ENCODE measurements at regions not wholly inside any gene's neighbourhood (a gene's known extent, or its start where the extent isn't known, plus 50 kb on each side); places are given as distances from the start of the nearest gene placed in this dataset.

GRCh38 chr16:87246269-87247065 is 70.7 kb downstream of the C16orf95 start:
- no peak for DNase-seq (ENCODE audit: low spot score)

GRCh38 chr16:87248714-87249113 is 68.5 kb downstream of the C16orf95 start:
- DNase-seq (ENCODE audit: low spot score): no peak

GRCh38 chr16:87249425-87249824 is 67.8 kb downstream of the C16orf95 start:
- no peak for DNase-seq (ENCODE audit: low spot score)

- no peak for DNase-seq (ENCODE audit: low spot score)
Measured at GRCh38 chr16:87250431-87250960, 66.7 kb downstream of the C16orf95 start.

GRCh38 chr16:87252269-87252970 is 64.8 kb downstream of the C16orf95 start:
- no peak for DNase-seq (ENCODE audit: low spot score)

Data from H4 (cell line).